ENCODE measurements at regions not wholly inside any gene's neighbourhood (a gene's known extent, or its start where the extent isn't known, plus 50 kb on each side); places are given as distances from the start of the nearest gene placed in this dataset.
"Not testable (repeated sequence)": the region's sequence is repeated elsewhere in the genome, so short reads cannot be mapped to it uniquely, and the experiment has no call there.

- not testable (repeated sequence) for H3K4me1 ChIP-seq (ENCODE audit: insufficient read depth, low read length); H3K9me3 Mint-ChIP-seq (ENCODE audit: unreplicated experiment); H4K20me1 ChIP-seq (ENCODE audit: insufficient read depth, low read length); FAIRE-seq; DNase-seq (ENCODE audit: low read depth); H3K9me3 ChIP-seq (ENCODE audit: insufficient read depth, low read depth, low read length); H3K27ac ChIP-seq (ENCODE audit: low read depth, low read length); H3K27me3 ChIP-seq (ENCODE audit: insufficient read depth, low read length); H3K36me3 Mint-ChIP-seq (ENCODE audit: low read depth, unreplicated experiment); H3K4me3 Mint-ChIP-seq (ENCODE audit: unreplicated experiment); H3K9ac ChIP-seq (ENCODE audit: low read length); H3K79me2 ChIP-seq (ENCODE audit: insufficient read depth, low read length); H3K4me3 ChIP-seq (ENCODE audit: insufficient read depth, low read depth, low read length); H3K36me3 ChIP-seq (ENCODE audit: insufficient read depth, low read length); H3K27me3 Mint-ChIP-seq (ENCODE audit: low read depth, unreplicated experiment); H3K27ac Mint-ChIP-seq (ENCODE audit: unreplicated experiment); H3K4me2 ChIP-seq (ENCODE audit: low read length); H2AFZ ChIP-seq (ENCODE audit: low read depth, low read length)
- peaks cover 13% of the 10 kb centered on the region for H3K4me1 Mint-ChIP-seq (ENCODE audit: low read depth, unreplicated experiment)
Measured at GRCh38 chr4:3926271-3926670, 160.1 kb downstream of the ADRA2C start.

GRCh38 chr4:3926969-3927755, 161.0 kb downstream of the ADRA2C start:
- H3K4me3 ChIP-seq (ENCODE audit: insufficient read depth, low read depth, low read length); H3K4me2 ChIP-seq (ENCODE audit: low read length); H3K9ac ChIP-seq (ENCODE audit: low read length); H3K9me3 Mint-ChIP-seq (ENCODE audit: unreplicated experiment); H3K79me2 ChIP-seq (ENCODE audit: insufficient read depth, low read length); H2AFZ ChIP-seq (ENCODE audit: low read depth, low read length); H3K9me3 ChIP-seq (ENCODE audit: insufficient read depth, low read depth, low read length); H3K4me1 ChIP-seq (ENCODE audit: insufficient read depth, low read length); H3K36me3 Mint-ChIP-seq (ENCODE audit: low read depth, unreplicated experiment); H3K27me3 Mint-ChIP-seq (ENCODE audit: low read depth, unreplicated experiment); H4K20me1 ChIP-seq (ENCODE audit: insufficient read depth, low read length); H3K36me3 ChIP-seq (ENCODE audit: insufficient read depth, low read length); H3K27ac ChIP-seq (ENCODE audit: low read depth, low read length); H3K27ac Mint-ChIP-seq (ENCODE audit: unreplicated experiment); DNase-seq (ENCODE audit: low read depth); H3K27me3 ChIP-seq (ENCODE audit: insufficient read depth, low read length); FAIRE-seq; H3K4me3 Mint-ChIP-seq (ENCODE audit: unreplicated experiment): not testable (repeated sequence)
- H3K4me1 Mint-ChIP-seq (ENCODE audit: low read depth, unreplicated experiment) = peaks cover 13% of the 10 kb centered on the region

- H4K20me1 ChIP-seq (ENCODE audit: insufficient read depth, low read length); H3K4me1 ChIP-seq (ENCODE audit: insufficient read depth, low read length); H3K27me3 Mint-ChIP-seq (ENCODE audit: low read depth, unreplicated experiment); H3K36me3 ChIP-seq (ENCODE audit: insufficient read depth, low read length); H3K4me2 ChIP-seq (ENCODE audit: low read length); H3K27ac Mint-ChIP-seq (ENCODE audit: unreplicated experiment); H3K4me3 ChIP-seq (ENCODE audit: insufficient read depth, low read depth, low read length); H3K9ac ChIP-seq (ENCODE audit: low read length); H3K27me3 ChIP-seq (ENCODE audit: insufficient read depth, low read length); H3K9me3 ChIP-seq (ENCODE audit: insufficient read depth, low read depth, low read length); H2AFZ ChIP-seq (ENCODE audit: low read depth, low read length); H3K9me3 Mint-ChIP-seq (ENCODE audit: unreplicated experiment); H3K27ac ChIP-seq (ENCODE audit: low read depth, low read length); H3K79me2 ChIP-seq (ENCODE audit: insufficient read depth, low read length); H3K36me3 Mint-ChIP-seq (ENCODE audit: low read depth, unreplicated experiment); H3K4me3 Mint-ChIP-seq (ENCODE audit: unreplicated experiment); FAIRE-seq: not testable (repeated sequence)
- DNase-seq (ENCODE audit: low read depth) = peak; percentile 58
- peaks cover 13% of the 10 kb centered on the region for H3K4me1 Mint-ChIP-seq (ENCODE audit: low read depth, unreplicated experiment)
Measured at GRCh38 chr4:3929431-3929830, 163.2 kb downstream of the ADRA2C start.

- not testable (repeated sequence) for DNase-seq (ENCODE audit: low read depth); H3K4me3 Mint-ChIP-seq (ENCODE audit: unreplicated experiment); H3K36me3 ChIP-seq (ENCODE audit: insufficient read depth, low read length); H2AFZ ChIP-seq (ENCODE audit: low read depth, low read length); H3K79me2 ChIP-seq (ENCODE audit: insufficient read depth, low read length); H3K9me3 Mint-ChIP-seq (ENCODE audit: unreplicated experiment); H3K4me1 Mint-ChIP-seq (ENCODE audit: low read depth, unreplicated experiment); H3K27ac ChIP-seq (ENCODE audit: low read depth, low read length); H3K9me3 ChIP-seq (ENCODE audit: insufficient read depth, low read depth, low read length); H3K27me3 ChIP-seq (ENCODE audit: insufficient read depth, low read length); H4K20me1 ChIP-seq (ENCODE audit: insufficient read depth, low read length); H3K36me3 Mint-ChIP-seq (ENCODE audit: low read depth, unreplicated experiment); H3K4me3 ChIP-seq (ENCODE audit: insufficient read depth, low read depth, low read length); H3K4me1 ChIP-seq (ENCODE audit: insufficient read depth, low read length); H3K27ac Mint-ChIP-seq (ENCODE audit: unreplicated experiment); FAIRE-seq; H3K4me2 ChIP-seq (ENCODE audit: low read length); H3K9ac ChIP-seq (ENCODE audit: low read length)
- H3K27me3 Mint-ChIP-seq (ENCODE audit: low read depth, unreplicated experiment) = peaks cover 12% of the 10 kb centered on the region
Measured at GRCh38 chr4:3932734-3933133, 166.5 kb downstream of the ADRA2C start.

DNA sequence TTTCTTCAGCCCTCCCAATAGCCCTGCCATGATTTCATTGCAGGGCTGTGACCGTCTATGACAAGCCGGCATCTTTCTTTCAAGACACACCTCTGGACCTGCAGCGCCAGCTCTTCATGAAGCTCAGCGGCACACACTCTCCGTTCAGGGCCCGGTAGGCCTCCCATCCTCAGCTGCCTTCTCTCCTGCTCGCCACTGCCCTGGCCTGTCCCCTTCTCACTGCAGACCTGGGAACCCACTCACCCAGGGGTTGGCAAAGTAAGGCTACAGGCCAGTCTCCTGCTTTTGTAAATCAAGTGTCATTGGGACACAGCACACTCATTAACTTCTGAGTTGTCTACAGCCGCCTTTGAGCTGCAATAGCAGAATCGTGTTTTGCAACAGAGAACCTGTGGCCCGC, 169.2 kb downstream of the ADRA2C start:
- H3K4me1 Mint-ChIP-seq (ENCODE audit: low read depth, unreplicated experiment); H3K36me3 ChIP-seq (ENCODE audit: insufficient read depth, low read length); H3K79me2 ChIP-seq (ENCODE audit: insufficient read depth, low read length); H3K27ac Mint-ChIP-seq (ENCODE audit: unreplicated experiment); H3K27ac ChIP-seq (ENCODE audit: low read depth, low read length); H3K4me2 ChIP-seq (ENCODE audit: low read length); H3K9ac ChIP-seq (ENCODE audit: low read length); FAIRE-seq; H3K4me1 ChIP-seq (ENCODE audit: insufficient read depth, low read length); H3K9me3 ChIP-seq (ENCODE audit: insufficient read depth, low read depth, low read length); H3K36me3 Mint-ChIP-seq (ENCODE audit: low read depth, unreplicated experiment); DNase-seq (ENCODE audit: low read depth); H3K4me3 ChIP-seq (ENCODE audit: insufficient read depth, low read depth, low read length); H2AFZ ChIP-seq (ENCODE audit: low read depth, low read length); H4K20me1 ChIP-seq (ENCODE audit: insufficient read depth, low read length); H3K9me3 Mint-ChIP-seq (ENCODE audit: unreplicated experiment); H3K27me3 ChIP-seq (ENCODE audit: insufficient read depth, low read length); H3K4me3 Mint-ChIP-seq (ENCODE audit: unreplicated experiment); H3K27me3 Mint-ChIP-seq (ENCODE audit: low read depth, unreplicated experiment): not testable (repeated sequence)
